Caco-2 (cell line): ENCODE measurements at regions not wholly inside any gene's neighbourhood (a gene's known extent, or its start where the extent isn't known, plus 50 kb on each side); places are given as distances from the start of the nearest gene placed in this dataset.

Experiments
- BruUV-seq: library from RNA; stranded (reverse); fragments of 400-500 nt; replicated peaks from 2 replicates; lab custom pipeline; 2021; lab: Mats Ljungman, UMichigan
- CTCF ChIA-PET: fragments of 300-600 bp; sonication (Branson Sonifier 250); formaldehyde crosslinking; loops from one replicate; lab custom pipeline; 2022; ENCODE audit warnings: antibody characterized with exemption; lab: Charles Lee
- POLR2A ChIA-PET: fragments of 300-600 bp; sonication (Branson Sonifier 250); formaldehyde crosslinking; loops from one replicate; lab custom pipeline; 2022; ENCODE audit warnings: antibody characterized with exemption; lab: Charles Lee
- DNase-seq, 2 experiments: peaks; one replicate each; pipeline versions ENCODE4 v3.0.0 to v3.0.0-alpha.2; 2020 to 2022
- H3K27me3 ChIP-seq: replicated peaks from 2 replicates; pipeline ENCODE4 v1.6.0; 2011; ENCODE audit warnings: low read length; ENCODE audit not compliant: control insufficient read depth, insufficient read depth
- H3K36me3 ChIP-seq: 2 replicates; pipeline ENCODE4 v1.5.1; 2011; ENCODE audit warnings: low read length; ENCODE audit not compliant: control insufficient read depth, insufficient read depth
- H3K4me1 ChIP-seq: fragments of 250-450 bp; sonication (Bioruptor Pico); 2 replicates; pipeline ENCODE4 v1.5.1; 2020; ENCODE audit warnings: mild to moderate bottlenecking
- H3K4me3 ChIP-seq: 2 replicates; pipeline ENCODE4 v1.5.1; 2011; ENCODE audit warnings: low read depth, mild to moderate bottlenecking, control low read depth, low read length
- H3K9me3 ChIP-seq: fragments of 250-450 bp; sonication (Bioruptor Pico); 2 replicates; pipeline ENCODE4 v1.5.1; 2020; ENCODE audit warnings: mild to moderate bottlenecking, moderate library complexity
- H3K27ac Mint-ChIP-seq: one replicate; pipeline ENCODE4 v1.8.0; 2022; ENCODE audit warnings: mixed read lengths; ENCODE audit not compliant: unreplicated experiment
- H3K27me3 Mint-ChIP-seq: one replicate; pipeline ENCODE4 v1.8.0; 2022; ENCODE audit warnings: mixed read lengths; ENCODE audit not compliant: insufficient read depth, unreplicated experiment
- H3K36me3 Mint-ChIP-seq: one replicate; pipeline ENCODE4 v1.8.0; 2022; ENCODE audit warnings: mild to moderate bottlenecking, mixed read lengths; ENCODE audit not compliant: insufficient read depth, unreplicated experiment
- H3K4me1 Mint-ChIP-seq: one replicate; pipeline ENCODE4 v1.8.0; 2022; ENCODE audit warnings: low read depth, mixed read lengths; ENCODE audit not compliant: unreplicated experiment
- H3K4me3 Mint-ChIP-seq: one replicate; pipeline ENCODE4 v1.8.0; 2022; ENCODE audit warnings: mild to moderate bottlenecking, moderate library complexity, mixed read lengths; ENCODE audit not compliant: unreplicated experiment
- H3K9me3 Mint-ChIP-seq: one replicate; pipeline ENCODE4 v1.8.0; 2022; ENCODE audit warnings: mixed read lengths; ENCODE audit not compliant: unreplicated experiment
- intact Hi-C: fragments of 100-400 bp; cut with micrococcal nuclease; formaldehyde crosslinking; loops from one replicate; pipeline ENCODE4 v1.10.0; 2022; ENCODE audit not compliant: unreplicated experiment
- TF ChIP-seq, protein P1 (sequence below), 2 experiments: fragments of 200-600 bp in 1 of 2; IDR thresholded peaks; 1 replicate in 1 of 2; 2 replicates in 1 of 2; pipeline versions ENCODE4 v1.5.1 to v1.8.0; 2011 to 2022; ENCODE audit warnings: antibody characterized with exemption in 1 of 2, control low read depth in 1 of 2, inconsistent platforms in 1 of 2, low read depth in 1 of 2, low read length in 1 of 2, mild to moderate bottlenecking in 1 of 2, moderate library complexity in 1 of 2; ENCODE audit not compliant: insufficient read depth in 1 of 2, severe bottlenecking in 1 of 2, unreplicated experiment in 1 of 2

DNA sequence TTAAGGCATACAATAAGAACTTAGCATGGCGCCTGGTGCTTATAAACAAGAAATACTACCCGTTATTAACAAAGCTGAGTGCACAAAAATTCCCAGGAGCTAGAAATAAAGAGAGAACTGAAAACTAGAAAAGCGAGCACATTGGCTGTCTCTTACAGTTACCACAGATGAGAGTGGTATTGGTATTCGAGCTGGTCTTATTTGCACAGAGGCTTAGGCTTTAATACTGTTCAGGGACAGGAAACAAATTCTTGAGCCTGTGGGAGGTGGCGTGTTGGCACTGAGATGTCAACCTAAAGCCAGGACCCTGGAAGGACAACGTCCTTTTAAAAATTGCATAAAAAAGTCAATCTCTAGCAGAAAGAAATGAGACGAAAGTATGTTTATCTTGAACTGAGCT, 67.3 kb upstream of the IGFBP2 start:
- H3K4me1 Mint-ChIP-seq = no peaks in the 10 kb centered on the region
- Histone ChIP-seq H3K36me3 (no peaks in the 10 kb centered on the region), H3K9me3 (no peaks in the 10 kb centered on the region), H3K4me1 (no peaks in the 10 kb centered on the region), H3K4me3 (no peak overlapping the region), H3K27me3 (no peaks in the 10 kb centered on the region)
- TF ChIP-seq, protein P1, sequence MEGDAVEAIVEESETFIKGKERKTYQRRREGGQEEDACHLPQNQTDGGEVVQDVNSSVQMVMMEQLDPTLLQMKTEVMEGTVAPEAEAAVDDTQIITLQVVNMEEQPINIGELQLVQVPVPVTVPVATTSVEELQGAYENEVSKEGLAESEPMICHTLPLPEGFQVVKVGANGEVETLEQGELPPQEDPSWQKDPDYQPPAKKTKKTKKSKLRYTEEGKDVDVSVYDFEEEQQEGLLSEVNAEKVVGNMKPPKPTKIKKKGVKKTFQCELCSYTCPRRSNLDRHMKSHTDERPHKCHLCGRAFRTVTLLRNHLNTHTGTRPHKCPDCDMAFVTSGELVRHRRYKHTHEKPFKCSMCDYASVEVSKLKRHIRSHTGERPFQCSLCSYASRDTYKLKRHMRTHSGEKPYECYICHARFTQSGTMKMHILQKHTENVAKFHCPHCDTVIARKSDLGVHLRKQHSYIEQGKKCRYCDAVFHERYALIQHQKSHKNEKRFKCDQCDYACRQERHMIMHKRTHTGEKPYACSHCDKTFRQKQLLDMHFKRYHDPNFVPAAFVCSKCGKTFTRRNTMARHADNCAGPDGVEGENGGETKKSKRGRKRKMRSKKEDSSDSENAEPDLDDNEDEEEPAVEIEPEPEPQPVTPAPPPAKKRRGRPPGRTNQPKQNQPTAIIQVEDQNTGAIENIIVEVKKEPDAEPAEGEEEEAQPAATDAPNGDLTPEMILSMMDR (IDR thresholded peaks at IDR 0.05; ENCODE audit: insufficient read depth in 1 of 2, low read depth in 1 of 2, low read length in 1 of 2, severe bottlenecking in 1 of 2, unreplicated experiment in 1 of 2) = no peak
- no peak overlapping the region for H3K4me3 Mint-ChIP-seq
- no peaks in the 10 kb centered on the region for H3K36me3 Mint-ChIP-seq
- no peak for DNase-seq
- POLR2A ChIA-PET = no interaction called here
- intact Hi-C loops = no loop called here
- CTCF ChIA-PET = no interaction called here
- H3K27ac Mint-ChIP-seq = no peak overlapping the region
- H3K27me3 Mint-ChIP-seq = peaks cover 12% of the 10 kb centered on the region
- peaks cover under 1% of the 10 kb centered on the region for H3K9me3 Mint-ChIP-seq
- no TSS peak for BruUV-seq

DNA sequence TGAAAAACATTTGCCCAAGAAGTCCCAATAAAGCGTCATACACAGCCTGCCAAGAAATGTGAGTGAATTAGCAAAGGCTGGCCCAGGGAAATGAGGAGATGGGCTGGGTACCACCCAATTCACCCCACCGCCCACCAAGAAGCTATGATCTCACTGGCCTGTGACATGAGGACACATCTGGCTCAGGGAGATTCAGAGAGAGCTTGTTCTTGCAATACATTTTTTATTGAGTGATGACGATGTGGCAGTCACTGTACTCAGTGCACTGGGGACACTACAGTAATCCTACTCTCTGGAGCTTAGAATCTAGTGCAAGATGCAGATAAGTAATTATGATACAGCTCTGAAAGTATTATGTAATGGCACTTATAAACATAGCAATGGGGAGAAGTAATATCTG, 64.6 kb upstream of the IGFBP2 start:
- H3K9me3 ChIP-seq = no peaks in the 10 kb centered on the region
- no peak for DNase-seq
- Mint-ChIP-seq H3K9me3 (peaks cover 8% of the 10 kb centered on the region), H3K27ac (no peak overlapping the region), H3K4me1 (no peaks in the 10 kb centered on the region), H3K27me3 (peaks cover 12% of the 10 kb centered on the region), H3K36me3 (no peaks in the 10 kb centered on the region), H3K4me3 (no peak overlapping the region)
- no peaks in the 10 kb centered on the region for H3K27me3 ChIP-seq
- ChIA-PET POLR2A (no interaction called here), CTCF (no interaction called here)
- intact Hi-C loops = no loop called here
- no TSS peak for BruUV-seq
- TF ChIP-seq, protein P1 (IDR thresholded peaks at IDR 0.05; ENCODE audit: insufficient read depth in 1 of 2, low read depth in 1 of 2, low read length in 1 of 2, severe bottlenecking in 1 of 2, unreplicated experiment in 1 of 2) = no peak
- no peaks in the 10 kb centered on the region for H3K4me1 ChIP-seq
- H3K4me3 ChIP-seq = no peak overlapping the region
- no peaks in the 10 kb centered on the region for H3K36me3 ChIP-seq

DNA sequence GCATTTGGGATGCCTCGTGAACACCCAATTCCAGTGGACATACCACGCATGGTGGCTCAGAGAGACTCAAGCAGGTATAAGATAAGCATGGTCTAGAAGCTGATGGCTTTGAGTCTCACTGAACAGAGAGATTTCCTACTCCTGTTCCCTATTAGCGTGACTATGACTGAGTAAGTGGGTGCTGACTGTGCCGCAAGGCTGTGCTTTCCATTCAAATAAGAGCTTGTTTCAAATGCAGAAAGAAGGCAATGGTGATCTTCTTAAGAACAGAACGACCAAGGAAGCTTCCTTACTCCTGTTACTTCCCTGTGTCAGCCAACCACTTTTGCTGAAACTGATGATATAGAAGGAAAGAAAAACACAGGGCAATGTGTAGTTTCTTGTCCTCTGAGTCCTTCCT, 63.5 kb upstream of the IGFBP2 start:
- TF ChIP-seq, protein P1 (IDR thresholded peaks at IDR 0.05; ENCODE audit: insufficient read depth in 1 of 2, low read depth in 1 of 2, low read length in 1 of 2, severe bottlenecking in 1 of 2, unreplicated experiment in 1 of 2) = no peak
- Mint-ChIP-seq H3K27ac (no peak overlapping the region), H3K9me3 (peaks cover 8% of the 10 kb centered on the region), H3K4me3 (no peak overlapping the region), H3K36me3 (no peaks in the 10 kb centered on the region), H3K27me3 (peaks cover 8% of the 10 kb centered on the region), H3K4me1 (no peaks in the 10 kb centered on the region)
- Histone ChIP-seq H3K27me3 (no peaks in the 10 kb centered on the region), H3K9me3 (no peaks in the 10 kb centered on the region), H3K4me1 (no peaks in the 10 kb centered on the region), H3K4me3 (no peak overlapping the region), H3K36me3 (no peaks in the 10 kb centered on the region)
- CTCF ChIA-PET = no interaction called here
- POLR2A ChIA-PET = no interaction called here
- no TSS peak for BruUV-seq
- DNase-seq = no peak
- intact Hi-C loops = no loop called here
